ENCODE measurements at regions not wholly inside any gene's neighbourhood (a gene's known extent, or its start where the extent isn't known, plus 50 kb on each side); places are given as distances from the start of the nearest gene placed in this dataset.

DNA sequence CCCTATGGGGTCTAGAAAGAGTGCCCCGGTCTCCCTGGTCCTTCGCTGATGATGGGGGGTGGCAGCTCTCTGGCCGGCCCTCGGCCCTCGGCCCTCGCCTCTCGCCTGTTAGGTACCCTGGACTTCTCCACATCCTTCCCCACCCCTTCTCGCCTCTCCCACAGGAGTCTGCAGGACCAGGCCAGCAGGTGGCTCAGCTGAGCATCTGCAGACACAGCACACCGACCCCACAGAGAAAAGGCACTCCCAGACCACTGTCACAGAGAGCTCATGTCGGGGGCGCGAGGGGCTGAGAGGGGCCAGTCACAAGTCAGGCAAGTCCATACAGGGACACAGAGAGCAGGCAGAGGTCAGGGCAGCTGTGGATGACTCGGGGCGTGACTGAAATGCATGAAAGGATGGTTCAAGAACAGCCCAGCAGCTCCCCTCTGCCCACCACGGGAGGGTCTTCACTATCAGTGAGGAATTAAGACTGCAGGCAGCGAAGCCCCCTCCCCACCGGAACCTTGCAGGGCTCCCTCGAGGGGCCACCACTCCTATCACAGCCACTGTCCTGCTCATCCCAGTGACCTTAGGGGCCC, 181.7 kb upstream of the NSMCE3 start:
- TF ChIP-seq, protein P1, sequence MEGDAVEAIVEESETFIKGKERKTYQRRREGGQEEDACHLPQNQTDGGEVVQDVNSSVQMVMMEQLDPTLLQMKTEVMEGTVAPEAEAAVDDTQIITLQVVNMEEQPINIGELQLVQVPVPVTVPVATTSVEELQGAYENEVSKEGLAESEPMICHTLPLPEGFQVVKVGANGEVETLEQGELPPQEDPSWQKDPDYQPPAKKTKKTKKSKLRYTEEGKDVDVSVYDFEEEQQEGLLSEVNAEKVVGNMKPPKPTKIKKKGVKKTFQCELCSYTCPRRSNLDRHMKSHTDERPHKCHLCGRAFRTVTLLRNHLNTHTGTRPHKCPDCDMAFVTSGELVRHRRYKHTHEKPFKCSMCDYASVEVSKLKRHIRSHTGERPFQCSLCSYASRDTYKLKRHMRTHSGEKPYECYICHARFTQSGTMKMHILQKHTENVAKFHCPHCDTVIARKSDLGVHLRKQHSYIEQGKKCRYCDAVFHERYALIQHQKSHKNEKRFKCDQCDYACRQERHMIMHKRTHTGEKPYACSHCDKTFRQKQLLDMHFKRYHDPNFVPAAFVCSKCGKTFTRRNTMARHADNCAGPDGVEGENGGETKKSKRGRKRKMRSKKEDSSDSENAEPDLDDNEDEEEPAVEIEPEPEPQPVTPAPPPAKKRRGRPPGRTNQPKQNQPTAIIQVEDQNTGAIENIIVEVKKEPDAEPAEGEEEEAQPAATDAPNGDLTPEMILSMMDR (conservative IDR thresholded peaks at IDR 0.05; ENCODE audit: low read depth, low read length): peak; percentile 37
- DNase-seq (ENCODE audit: low read depth): no peak
- no peak overlapping the region for H3K4me3 ChIP-seq (ENCODE audit: low read depth, low read length)

DNA sequence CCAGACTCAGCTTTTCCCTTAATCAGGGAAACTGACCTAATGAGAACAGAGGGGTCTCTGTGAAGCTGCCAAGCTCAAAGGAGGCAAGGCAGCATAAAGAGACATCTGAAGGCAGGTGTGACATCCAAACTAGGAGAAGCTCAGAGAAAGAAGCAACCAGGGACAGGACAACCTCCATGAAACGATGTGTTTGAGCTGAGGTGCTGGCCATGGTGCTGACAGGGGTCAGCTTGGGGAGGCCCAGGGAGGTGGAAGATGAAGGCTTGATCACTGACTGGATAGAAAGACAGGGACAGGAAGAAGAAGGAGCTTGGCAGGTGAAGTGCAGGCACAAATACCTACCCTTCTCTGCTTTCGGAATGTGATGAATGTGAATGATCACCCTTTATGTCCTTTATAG, 179.5 kb upstream of the NSMCE3 start:
- no peak for DNase-seq (ENCODE audit: low read depth)
- TF ChIP-seq, protein P1 (conservative IDR thresholded peaks at IDR 0.05; ENCODE audit: low read depth, low read length): no peak
- no peak overlapping the region for H3K4me3 ChIP-seq (ENCODE audit: low read depth, low read length)

DNA sequence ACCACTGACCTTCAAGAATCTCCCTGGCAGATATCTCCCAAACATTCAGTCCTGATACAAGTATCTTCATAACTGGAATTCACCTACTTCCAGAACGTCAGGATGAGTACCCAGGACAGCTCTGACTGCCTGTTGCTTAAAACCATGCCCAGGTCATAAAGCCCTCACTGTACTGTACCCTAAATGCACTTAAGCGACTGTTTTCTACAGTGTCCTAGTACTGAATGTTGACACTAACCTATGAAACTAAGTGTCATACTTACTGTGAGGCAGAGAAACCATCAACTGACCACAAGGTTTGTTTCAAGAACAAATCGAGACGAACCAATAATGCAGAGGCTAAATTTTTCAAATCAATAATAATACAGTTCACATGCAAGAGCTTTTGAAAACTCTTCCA, 178.7 kb upstream of the NSMCE3 start:
- no peak overlapping the region for H3K4me3 ChIP-seq (ENCODE audit: low read depth, low read length)
- TF ChIP-seq, protein P1 (conservative IDR thresholded peaks at IDR 0.05; ENCODE audit: low read depth, low read length): no peak
- no peak for DNase-seq (ENCODE audit: low read depth)

DNA sequence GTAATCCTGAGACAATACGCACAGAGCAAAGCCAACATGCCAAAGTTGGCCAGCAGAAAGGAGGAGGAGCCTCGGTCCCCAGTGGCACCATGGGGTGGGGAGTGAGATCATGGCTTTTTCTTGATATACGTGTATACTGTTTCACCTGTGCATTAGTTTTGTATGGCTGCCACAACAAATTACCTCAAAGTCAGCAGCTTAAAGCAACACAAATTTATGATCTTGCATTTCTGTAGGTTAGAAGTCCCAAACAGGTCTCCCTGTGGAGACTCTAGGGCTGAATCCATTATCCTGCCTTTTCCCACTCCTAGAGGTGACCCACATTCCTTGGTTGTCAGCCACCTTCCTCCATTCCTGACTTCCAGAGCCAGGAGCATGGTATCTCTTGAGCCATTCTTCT, 176.9 kb upstream of the NSMCE3 start:
- TF ChIP-seq, protein P1 (conservative IDR thresholded peaks at IDR 0.05; ENCODE audit: low read depth, low read length): no peak
- no peak for DNase-seq (ENCODE audit: low read depth)
- no peak overlapping the region for H3K4me3 ChIP-seq (ENCODE audit: low read depth, low read length)

DNA sequence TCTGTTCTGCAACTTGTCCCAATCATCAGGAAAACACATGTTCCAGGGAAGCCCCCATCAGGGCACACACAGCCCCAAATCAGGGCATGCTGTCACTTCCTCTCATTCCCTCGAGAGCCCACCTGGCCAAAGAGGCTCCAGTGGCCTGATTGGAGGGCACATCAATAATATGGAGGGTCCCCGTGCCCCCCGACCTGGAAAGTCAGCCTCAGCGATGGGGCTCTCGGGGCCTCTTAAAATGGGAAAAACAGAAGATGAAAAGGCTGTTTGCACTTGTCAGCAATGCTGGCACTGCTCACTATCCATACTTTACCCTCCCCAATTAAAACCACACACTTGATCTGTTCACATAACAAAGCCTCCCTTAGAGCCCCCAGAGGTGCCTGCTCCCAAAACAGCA, 172.9 kb upstream of the NSMCE3 start:
- TF ChIP-seq, protein P1 (conservative IDR thresholded peaks at IDR 0.05; ENCODE audit: low read depth, low read length): no peak
- no peak overlapping the region for H3K4me3 ChIP-seq (ENCODE audit: low read depth, low read length)

DNA sequence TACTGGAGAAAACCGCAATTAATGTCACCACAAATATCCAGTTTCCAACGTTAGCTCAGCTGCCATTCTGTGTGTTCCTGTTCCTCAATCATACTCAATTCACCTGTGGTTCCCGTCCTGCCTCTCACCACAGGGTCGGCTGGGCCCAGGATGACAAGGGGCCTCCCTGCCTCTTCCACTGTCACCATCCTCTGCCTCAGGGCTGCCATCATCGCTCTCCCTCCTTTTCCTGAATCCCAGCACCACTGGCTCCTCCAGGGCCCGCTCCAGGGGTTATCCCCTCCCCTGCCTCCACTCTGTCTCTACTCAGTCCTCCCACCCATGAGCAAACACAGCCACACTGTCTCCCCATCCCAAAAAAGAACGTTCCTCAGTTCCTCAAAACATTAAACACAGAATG, 170.9 kb upstream of the NSMCE3 start:
- DNase-seq (ENCODE audit: low read depth): no peak
- TF ChIP-seq, protein P1 (conservative IDR thresholded peaks at IDR 0.05; ENCODE audit: low read depth, low read length): no peak
- H3K4me3 ChIP-seq (ENCODE audit: low read depth, low read length): no peak overlapping the region

More for the DNA sequence above, 172.9 kb upstream of the NSMCE3 start:
- DNase-seq (ENCODE audit: low read depth): no peak

DNA sequence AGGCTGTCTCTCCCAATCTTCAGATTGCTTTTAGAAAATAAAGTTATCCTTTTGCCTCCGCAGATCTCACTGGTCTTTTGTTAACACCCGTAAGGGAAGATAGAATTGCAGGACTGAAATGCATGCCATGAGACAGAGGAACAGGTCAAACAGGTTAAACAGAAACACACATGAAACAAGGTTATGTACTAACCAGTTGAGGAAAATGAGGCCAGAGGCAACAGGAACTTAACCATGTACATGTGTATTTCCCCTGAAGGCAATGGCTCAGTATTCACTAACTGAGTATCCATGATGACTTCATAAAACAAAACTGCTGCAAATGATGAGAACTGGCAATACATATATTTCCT, 169.1 kb upstream of the NSMCE3 start:
- H3K4me3 ChIP-seq (ENCODE audit: low read depth, low read length): no peak overlapping the region
- TF ChIP-seq, protein P1 (conservative IDR thresholded peaks at IDR 0.05; ENCODE audit: low read depth, low read length): no peak
- DNase-seq (ENCODE audit: low read depth): no peak
